GM23338 (cell line): ENCODE measurements at regions not wholly inside any gene's neighbourhood (a gene's known extent, or its start where the extent isn't known, plus 50 kb on each side); places are given as distances from the start of the nearest gene placed in this dataset.

ENCODE experiments used
- ATAC-seq: fragments of 200-7000 bp; cut with Tn5 transposase; 3 replicates; pipeline ENCODE4 v1.9.1; 2020
- DNase-seq: peaks from one replicate; pipeline ENCODE4 v3.0.0-alpha.2; 2015; ENCODE audit warnings: low spot score
- H2AFZ ChIP-seq: fragments of 200-600 bp; sonication (generic); 2 replicates; pipeline ENCODE4 v1.8.0; 2016; ENCODE audit warnings: antibody characterized with exemption, mild to moderate bottlenecking, moderate library complexity
- H3F3A ChIP-seq: fragments of 200-600 bp; sonication (generic); replicated peaks from 2 replicates; pipeline ENCODE4 v1.8.0; 2017; ENCODE audit warnings: antibody characterized with exemption, mixed run types, low read depth
- H3K27ac ChIP-seq: fragments of 200-600 bp; sonication (generic); 2 replicates; pipeline ENCODE4 v1.6.1; 2016; ENCODE audit warnings: low read depth
- H3K27me3 ChIP-seq: fragments of 200-600 bp; sonication (generic); 2 replicates; pipeline ENCODE4 v1.8.0; 2016; ENCODE audit warnings: mild to moderate bottlenecking, mixed run types, moderate library complexity; ENCODE audit not compliant: insufficient read depth
- H3K36me3 ChIP-seq: fragments of 200-600 bp; sonication (generic); 2 replicates; pipeline ENCODE4 v1.8.0; 2016; ENCODE audit warnings: mild to moderate bottlenecking; ENCODE audit not compliant: insufficient read depth
- H3K4me1 ChIP-seq: fragments of 200-600 bp; sonication (generic); 2 replicates; pipeline ENCODE4 v1.8.0; 2016; ENCODE audit warnings: mild to moderate bottlenecking, moderate library complexity; ENCODE audit not compliant: insufficient read depth
- H3K4me2 ChIP-seq: fragments of 200-600 bp; sonication (generic); 2 replicates; pipeline ENCODE4 v1.7.1; 2017; ENCODE audit warnings: mixed run types
- H3K4me3 ChIP-seq: fragments of 200-600 bp; sonication (generic); 2 replicates; pipeline ENCODE4 v1.6.1; 2016; ENCODE audit warnings: mixed run types
- H3K79me2 ChIP-seq: fragments of 200-600 bp; sonication (generic); replicated peaks from 2 replicates; pipeline ENCODE4 v1.8.0; 2017; ENCODE audit warnings: mild to moderate bottlenecking; ENCODE audit not compliant: insufficient read depth
- H3K9me2 ChIP-seq: fragments of 200-600 bp; sonication (generic); 2 replicates; pipeline ENCODE4 v1.8.0; 2017; ENCODE audit not compliant: insufficient read depth
- H4K20me1 ChIP-seq: fragments of 200-600 bp; sonication (generic); replicated peaks from 2 replicates; pipeline ENCODE4 v1.8.0; 2017; ENCODE audit warnings: mild to moderate bottlenecking; ENCODE audit not compliant: insufficient read depth
- H3K27ac Mint-ChIP-seq: 2 replicates; pipeline ENCODE4 v1.8.0; 2020; ENCODE audit warnings: inconsistent platforms, mild to moderate bottlenecking, moderate library complexity, mixed read lengths
- H3K27me3 Mint-ChIP-seq: 3 replicates; pipeline ENCODE4 v1.8.0; 2022; ENCODE audit warnings: low read depth, mild to moderate bottlenecking, moderate library complexity, mixed read lengths, inconsistent platforms; ENCODE audit not compliant: insufficient read depth, poor library complexity
- H3K36me3 Mint-ChIP-seq: 3 replicates; pipeline ENCODE4 v1.8.0; 2021; ENCODE audit warnings: low read depth, mild to moderate bottlenecking, inconsistent platforms, moderate library complexity, mixed read lengths
- H3K4me1 Mint-ChIP-seq: 3 replicates; pipeline ENCODE4 v1.8.0; 2020; ENCODE audit warnings: mild to moderate bottlenecking, inconsistent platforms, mixed read lengths
- H3K4me3 Mint-ChIP-seq: 3 replicates; pipeline ENCODE4 v1.8.0; 2021; ENCODE audit warnings: moderate library complexity, mild to moderate bottlenecking, inconsistent platforms, mixed read lengths
- H3K9me3 Mint-ChIP-seq: 3 replicates; pipeline ENCODE4 v1.8.0; 2020; ENCODE audit warnings: moderate library complexity, mild to moderate bottlenecking, inconsistent platforms, mixed read lengths
- CREB1 ChIP-seq: fragments of 250-450 bp; sonication (Bioruptor Pico); IDR thresholded peaks from 2 replicates; pipeline ENCODE4 v1.5.0; 2020; ENCODE audit warnings: low read depth, mild to moderate bottlenecking, moderate library complexity
- CTCF ChIP-seq, 2 experiments: fragments of 200-600 bp in 1 of 2; sonication (generic) in 1 of 2; conservative IDR thresholded peaks; 2 replicates each; pipeline versions ENCODE4 v1.5.1 to v1.6.1; 2016 to 2017; ENCODE audit warnings: antibody characterized with exemption in 2 of 2, low read depth in 2 of 2, mild to moderate bottlenecking in 2 of 2, moderate library complexity in 1 of 2
- EZH2 ChIP-seq: fragments of 200-600 bp; sonication (generic); IDR thresholded peaks from one replicate; pipeline ENCODE4 v1.8.0; 2017; ENCODE audit warnings: antibody characterized with exemption, mild to moderate bottlenecking, low read depth; ENCODE audit not compliant: unreplicated experiment
- EZH2phosphoT487 ChIP-seq: fragments of 200-600 bp; sonication (generic); IDR thresholded peaks from one replicate; pipeline ENCODE4 v1.8.1; 2018; ENCODE audit warnings: antibody characterized with exemption; ENCODE audit not compliant: unreplicated experiment
- JUNB ChIP-seq: IDR thresholded peaks from one replicate; pipeline ENCODE4 v1.6.1; 2016; ENCODE audit warnings: antibody characterized with exemption; ENCODE audit not compliant: unreplicated experiment
- NANOG ChIP-seq: IDR thresholded peaks from 2 replicates; pipeline ENCODE4 v1.6.1; 2016; ENCODE audit warnings: antibody characterized with exemption, borderline replicate concordance
- POLR2AphosphoS5 ChIP-seq: IDR thresholded peaks from 2 replicates; pipeline ENCODE4 v1.6.1; 2016; ENCODE audit warnings: antibody characterized with exemption, low read depth
- REST ChIP-seq: IDR thresholded peaks from one replicate; pipeline ENCODE4 v1.6.1; 2018; ENCODE audit warnings: antibody characterized with exemption; ENCODE audit not compliant: unreplicated experiment
- STAT1 ChIP-seq: IDR thresholded peaks from one replicate; pipeline ENCODE4 v1.6.1; 2016; ENCODE audit warnings: antibody characterized with exemption; ENCODE audit not compliant: unreplicated experiment
- ZNF114 ChIP-seq: fragments of 250-450 bp; sonication (Bioruptor Pico); IDR thresholded peaks from 2 replicates; pipeline ENCODE4 v1.5.0; 2020; ENCODE audit warnings: mild to moderate bottlenecking, moderate library complexity
- ZNF331 ChIP-seq: fragments of 250-450 bp; sonication (Bioruptor Pico); IDR thresholded peaks from 2 replicates; pipeline ENCODE4 v1.5.0; 2020; ENCODE audit warnings: low read depth, mild to moderate bottlenecking, moderate library complexity
- TF ChIP-seq, protein P1 (sequence below): IDR thresholded peaks from 2 replicates; pipeline ENCODE4 v1.6.1; 2016; ENCODE audit warnings: antibody characterized with exemption

DNA sequence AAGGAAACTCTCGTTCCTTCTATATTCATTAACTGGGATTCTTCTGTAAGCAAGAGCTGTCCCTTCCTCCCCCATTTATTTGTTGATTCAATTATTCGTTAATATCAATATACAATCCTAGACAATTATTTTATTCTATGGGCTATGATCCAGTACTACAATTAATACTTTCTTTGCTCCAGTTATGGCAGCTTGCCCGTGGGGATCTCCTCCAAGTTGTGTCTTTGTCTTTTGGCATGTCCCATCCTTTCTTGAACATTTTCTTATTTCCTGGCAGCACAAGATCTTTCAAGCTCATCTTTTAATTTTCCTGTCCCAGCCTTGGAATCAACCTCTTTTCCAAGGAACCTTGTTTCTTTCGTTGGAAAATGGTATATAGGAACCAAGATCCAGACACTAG lies 249.3 kb downstream of the GAS1 start (continued):
- no peak for TF ChIP-seq STAT1

DNA sequence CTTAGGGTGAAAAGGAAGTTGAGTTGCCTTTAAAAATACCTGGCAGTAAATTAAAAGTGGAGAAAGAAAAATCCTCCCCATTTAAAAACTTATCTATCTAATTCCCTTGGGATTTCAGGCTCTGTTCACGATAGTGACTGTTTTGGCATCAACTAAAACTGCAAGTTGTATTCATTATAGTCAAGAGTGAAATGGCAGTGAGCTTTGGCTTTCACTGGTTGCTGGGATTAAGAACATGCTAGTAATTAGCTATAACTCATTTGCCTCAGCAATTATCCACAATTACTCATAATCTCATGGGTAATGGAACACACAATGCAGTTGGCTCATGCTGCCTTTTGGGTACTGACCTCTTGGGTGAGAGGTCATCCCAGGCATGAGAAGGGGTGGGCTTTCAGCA lies 250.1 kb downstream of the GAS1 start:
- Histone ChIP-seq H4K20me1 (no peaks in the 10 kb centered on the region), H3K4me3 (no peak overlapping the region), H3K4me1 (no peaks in the 10 kb centered on the region; the same call in 1 of the 2 replicates), H3F3A (no peaks in the 10 kb centered on the region), H3K9me2 (no peaks in the 10 kb centered on the region), H3K27ac (no peak overlapping the region), H3K36me3 (no peaks in the 10 kb centered on the region), H3K27me3 (no peaks in the 10 kb centered on the region), H3K4me2 (no peak overlapping the region), H2AFZ (no peak overlapping the region), H3K79me2 (no peaks in the 10 kb centered on the region)
- Mint-ChIP-seq H3K27me3 (no peaks in the 10 kb centered on the region), H3K36me3 (no peaks in the 10 kb centered on the region), H3K9me3 (no peaks in the 10 kb centered on the region; the same call in 2 of the 3 replicates), H3K27ac (no peak overlapping the region), H3K4me3 (no peak overlapping the region), H3K4me1 (no peaks in the 10 kb centered on the region)
- ATAC-seq (no peak), DNase-seq (no peak)
- TF ChIP-seq, protein P1, sequence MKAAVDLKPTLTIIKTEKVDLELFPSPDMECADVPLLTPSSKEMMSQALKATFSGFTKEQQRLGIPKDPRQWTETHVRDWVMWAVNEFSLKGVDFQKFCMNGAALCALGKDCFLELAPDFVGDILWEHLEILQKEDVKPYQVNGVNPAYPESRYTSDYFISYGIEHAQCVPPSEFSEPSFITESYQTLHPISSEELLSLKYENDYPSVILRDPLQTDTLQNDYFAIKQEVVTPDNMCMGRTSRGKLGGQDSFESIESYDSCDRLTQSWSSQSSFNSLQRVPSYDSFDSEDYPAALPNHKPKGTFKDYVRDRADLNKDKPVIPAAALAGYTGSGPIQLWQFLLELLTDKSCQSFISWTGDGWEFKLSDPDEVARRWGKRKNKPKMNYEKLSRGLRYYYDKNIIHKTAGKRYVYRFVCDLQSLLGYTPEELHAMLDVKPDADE = no peak
- TF ChIP-seq STAT1 = no peak
- TF ChIP-seq EZH2phosphoT487 = no peak
- TF ChIP-seq NANOG = no peak
- no peak for TF ChIP-seq POLR2AphosphoS5
- no peak for TF ChIP-seq ZNF114 (CRISPR knock-in tag)

GRCh38 chr9:86695910-86696424 lies 251.3 kb downstream of the GAS1 start:
- no peak overlapping the region for H3K4me3 ChIP-seq
- H3K4me2 ChIP-seq = no peak overlapping the region
- H2AFZ ChIP-seq = no peak overlapping the region; the same call in 1 of the 2 replicates
- Mint-ChIP-seq H3K9me3 (no peaks in the 10 kb centered on the region; the same call in 2 of the 3 replicates), H3K36me3 (no peaks in the 10 kb centered on the region), H3K27ac (no peak overlapping the region), H3K4me1 (no peaks in the 10 kb centered on the region), H3K4me3 (no peak overlapping the region), H3K27me3 (no peaks in the 10 kb centered on the region)
- no peak overlapping the region for H3K27ac ChIP-seq
- no peaks in the 10 kb centered on the region for H3K79me2 ChIP-seq
- H3K27me3 ChIP-seq = no peaks in the 10 kb centered on the region
- no peaks in the 10 kb centered on the region for H4K20me1 ChIP-seq
- DNase-seq (no peak), ATAC-seq (no peak)
- no peaks in the 10 kb centered on the region for H3K36me3 ChIP-seq
- H3F3A ChIP-seq = no peaks in the 10 kb centered on the region
- no peaks in the 10 kb centered on the region; the same call in 1 of the 2 replicates for H3K4me1 ChIP-seq
- no peaks in the 10 kb centered on the region for H3K9me2 ChIP-seq
- no peak for TF ChIP-seq ZNF331 (CRISPR knock-in tag)
- TF ChIP-seq POLR2AphosphoS5 = no peak
- no peak for TF ChIP-seq EZH2
- no peak for TF ChIP-seq NANOG
- TF ChIP-seq REST = no peak
- no peak for TF ChIP-seq CREB1 (CRISPR knock-in tag)
- TF ChIP-seq CTCF (conservative IDR thresholded peaks at IDR 0.05; ENCODE audit: low read depth in 2 of 2) = no peak
- no peak for TF ChIP-seq JUNB
